ENCODE measurements at regions not wholly inside any gene's neighbourhood (a gene's known extent, or its start where the extent isn't known, plus 50 kb on each side); places are given as distances from the start of the nearest gene placed in this dataset.

DNA sequence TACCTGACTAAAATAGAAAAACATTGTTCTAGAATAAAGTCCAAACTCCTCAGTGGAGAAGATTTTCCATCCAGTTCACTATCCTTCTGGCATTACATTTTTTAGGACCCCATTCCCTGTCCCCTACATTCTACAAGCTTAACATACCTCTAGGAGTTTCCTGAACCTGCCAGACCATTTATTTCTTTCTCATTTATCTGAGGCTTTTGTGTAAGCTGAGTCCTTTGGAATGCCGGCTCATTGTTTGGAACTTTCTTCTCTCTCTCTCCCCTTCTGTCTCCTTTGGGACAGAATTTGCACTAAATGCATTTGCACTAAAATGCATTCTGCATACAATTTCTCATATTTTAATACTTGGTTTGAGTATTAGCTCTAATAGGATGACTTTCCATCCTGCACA, 393.0 kb upstream of the ANO3 start:
- H3K4me1 ChIP-seq (ENCODE audit: insufficient read depth, low read length, poor library complexity, severe bottlenecking), result no peaks in the 10 kb centered on the region
- ChIA-PET POLR2A (ENCODE audit: low non-redundant PET) (no interaction called here), CTCF (no interaction called here)
- DNase-seq (ENCODE audit: low spot score), result no peak
- no peak for TF ChIP-seq EZH2 (IDR thresholded peaks at IDR 0.05; ENCODE audit: borderline replicate concordance, low read depth, low read length, poor library complexity, severe bottlenecking)
- TF ChIP-seq, protein P1, sequence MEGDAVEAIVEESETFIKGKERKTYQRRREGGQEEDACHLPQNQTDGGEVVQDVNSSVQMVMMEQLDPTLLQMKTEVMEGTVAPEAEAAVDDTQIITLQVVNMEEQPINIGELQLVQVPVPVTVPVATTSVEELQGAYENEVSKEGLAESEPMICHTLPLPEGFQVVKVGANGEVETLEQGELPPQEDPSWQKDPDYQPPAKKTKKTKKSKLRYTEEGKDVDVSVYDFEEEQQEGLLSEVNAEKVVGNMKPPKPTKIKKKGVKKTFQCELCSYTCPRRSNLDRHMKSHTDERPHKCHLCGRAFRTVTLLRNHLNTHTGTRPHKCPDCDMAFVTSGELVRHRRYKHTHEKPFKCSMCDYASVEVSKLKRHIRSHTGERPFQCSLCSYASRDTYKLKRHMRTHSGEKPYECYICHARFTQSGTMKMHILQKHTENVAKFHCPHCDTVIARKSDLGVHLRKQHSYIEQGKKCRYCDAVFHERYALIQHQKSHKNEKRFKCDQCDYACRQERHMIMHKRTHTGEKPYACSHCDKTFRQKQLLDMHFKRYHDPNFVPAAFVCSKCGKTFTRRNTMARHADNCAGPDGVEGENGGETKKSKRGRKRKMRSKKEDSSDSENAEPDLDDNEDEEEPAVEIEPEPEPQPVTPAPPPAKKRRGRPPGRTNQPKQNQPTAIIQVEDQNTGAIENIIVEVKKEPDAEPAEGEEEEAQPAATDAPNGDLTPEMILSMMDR (conservative IDR thresholded peaks at IDR 0.05; ENCODE audit: low read depth, low read length), result no peak
- intact Hi-C loops (cut with micrococcal nuclease; ENCODE audit: unreplicated experiment), result no loop called here
- H3K4me3 ChIP-seq (ENCODE audit: low read depth, low read length, poor library complexity, severe bottlenecking), result no peak overlapping the region
- no peaks in the 10 kb centered on the region for H3K27me3 ChIP-seq (replicated peaks; ENCODE audit: insufficient read depth, low read depth, low read length, poor library complexity)
- H3K27ac ChIP-seq (ENCODE audit: low read depth, low read length, poor library complexity, severe bottlenecking), result no peak overlapping the region
- no peaks in the 10 kb centered on the region for H3K36me3 ChIP-seq (ENCODE audit: insufficient read depth, low read length, poor library complexity, severe bottlenecking)
- H3K9me3 ChIP-seq (ENCODE audit: low read depth, low read length, poor library complexity, severe bottlenecking), result no peaks in the 10 kb centered on the region
- no TSS peak for BruUV-seq (replicated peaks)

- Histone ChIP-seq H3K27ac (ENCODE audit: low read depth, low read length, poor library complexity, severe bottlenecking) (no peak overlapping the region), H3K4me1 (ENCODE audit: insufficient read depth, low read length, poor library complexity, severe bottlenecking) (no peaks in the 10 kb centered on the region), H3K9me3 (ENCODE audit: low read depth, low read length, poor library complexity, severe bottlenecking) (no peaks in the 10 kb centered on the region), H3K36me3 (ENCODE audit: insufficient read depth, low read length, poor library complexity, severe bottlenecking) (no peaks in the 10 kb centered on the region), H3K27me3 (replicated peaks; ENCODE audit: insufficient read depth, low read depth, low read length, poor library complexity) (no peaks in the 10 kb centered on the region), H3K4me3 (ENCODE audit: low read depth, low read length, poor library complexity, severe bottlenecking) (no peak overlapping the region)
- intact Hi-C loops (cut with micrococcal nuclease; ENCODE audit: unreplicated experiment), result no loop called here
- no TSS peak for BruUV-seq (replicated peaks)
- no peak for DNase-seq (ENCODE audit: low spot score)
- TF ChIP-seq, protein P1 (conservative IDR thresholded peaks at IDR 0.05; ENCODE audit: low read depth, low read length), result no peak
- TF ChIP-seq EZH2 (IDR thresholded peaks at IDR 0.05; ENCODE audit: borderline replicate concordance, low read depth, low read length, poor library complexity, severe bottlenecking), result no peak
- CTCF ChIA-PET, result no interaction called here
- POLR2A ChIA-PET (ENCODE audit: low non-redundant PET), result no interaction called here
Observed at GRCh38 chr11:25939691-25940090, 392.2 kb upstream of the ANO3 start.

- Histone ChIP-seq H3K36me3 (ENCODE audit: insufficient read depth, low read length, poor library complexity, severe bottlenecking) (no peaks in the 10 kb centered on the region), H3K4me1 (ENCODE audit: insufficient read depth, low read length, poor library complexity, severe bottlenecking) (no peaks in the 10 kb centered on the region), H3K9me3 (ENCODE audit: low read depth, low read length, poor library complexity, severe bottlenecking) (no peaks in the 10 kb centered on the region), H3K27ac (ENCODE audit: low read depth, low read length, poor library complexity, severe bottlenecking) (no peak overlapping the region), H3K27me3 (replicated peaks; ENCODE audit: insufficient read depth, low read depth, low read length, poor library complexity) (no peaks in the 10 kb centered on the region), H3K4me3 (ENCODE audit: low read depth, low read length, poor library complexity, severe bottlenecking) (no peak overlapping the region)
- BruUV-seq (replicated peaks), result no TSS peak
- no peak for DNase-seq (ENCODE audit: low spot score)
- TF ChIP-seq, protein P1 (conservative IDR thresholded peaks at IDR 0.05; ENCODE audit: low read depth, low read length), result no peak
- TF ChIP-seq EZH2 (IDR thresholded peaks at IDR 0.05; ENCODE audit: borderline replicate concordance, low read depth, low read length, poor library complexity, severe bottlenecking), result no peak
- CTCF ChIA-PET, result no interaction called here
- POLR2A ChIA-PET (ENCODE audit: low non-redundant PET), result no interaction called here
- intact Hi-C loops (cut with micrococcal nuclease; ENCODE audit: unreplicated experiment), result no loop called here
Observed at GRCh38 chr11:25941353-25941752, 390.6 kb upstream of the ANO3 start.
